ENCODE measurements at regions not wholly inside any gene's neighbourhood (a gene's known extent, or its start where the extent isn't known, plus 50 kb on each side); places are given as distances from the start of the nearest gene placed in this dataset.

DNA sequence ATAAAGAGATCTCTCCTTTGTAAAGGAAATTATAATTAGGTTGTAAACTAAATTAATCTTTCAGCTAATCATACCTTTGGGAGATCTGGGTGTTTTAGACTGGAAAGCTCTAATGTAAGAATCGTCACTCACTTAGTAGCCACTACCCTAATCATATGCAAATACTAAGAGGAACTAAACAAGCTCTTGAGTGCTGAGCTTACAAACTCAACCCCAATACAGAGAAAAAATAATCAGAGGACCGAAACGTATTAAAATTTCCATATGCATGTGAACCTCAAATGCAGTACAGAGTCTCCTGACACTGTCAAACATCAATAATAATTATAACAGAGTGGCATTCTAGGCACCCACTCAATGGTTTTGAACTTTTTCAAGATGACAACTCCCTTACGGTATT is 235.3 kb upstream of the FOXN3 start:
- intact Hi-C loops (cut with DNase I) = no loop called here
- no peak for ATAC-seq
- TF ChIP-seq, protein P1, sequence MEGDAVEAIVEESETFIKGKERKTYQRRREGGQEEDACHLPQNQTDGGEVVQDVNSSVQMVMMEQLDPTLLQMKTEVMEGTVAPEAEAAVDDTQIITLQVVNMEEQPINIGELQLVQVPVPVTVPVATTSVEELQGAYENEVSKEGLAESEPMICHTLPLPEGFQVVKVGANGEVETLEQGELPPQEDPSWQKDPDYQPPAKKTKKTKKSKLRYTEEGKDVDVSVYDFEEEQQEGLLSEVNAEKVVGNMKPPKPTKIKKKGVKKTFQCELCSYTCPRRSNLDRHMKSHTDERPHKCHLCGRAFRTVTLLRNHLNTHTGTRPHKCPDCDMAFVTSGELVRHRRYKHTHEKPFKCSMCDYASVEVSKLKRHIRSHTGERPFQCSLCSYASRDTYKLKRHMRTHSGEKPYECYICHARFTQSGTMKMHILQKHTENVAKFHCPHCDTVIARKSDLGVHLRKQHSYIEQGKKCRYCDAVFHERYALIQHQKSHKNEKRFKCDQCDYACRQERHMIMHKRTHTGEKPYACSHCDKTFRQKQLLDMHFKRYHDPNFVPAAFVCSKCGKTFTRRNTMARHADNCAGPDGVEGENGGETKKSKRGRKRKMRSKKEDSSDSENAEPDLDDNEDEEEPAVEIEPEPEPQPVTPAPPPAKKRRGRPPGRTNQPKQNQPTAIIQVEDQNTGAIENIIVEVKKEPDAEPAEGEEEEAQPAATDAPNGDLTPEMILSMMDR (IDR thresholded peaks at IDR 0.05) = no peak
- Histone ChIP-seq H3K4me3 (no peak overlapping the region), H3K36me3 (no peaks in the 10 kb centered on the region), H3K9me3 (no peaks in the 10 kb centered on the region), H3K27me3 (no peaks in the 10 kb centered on the region), H3K27ac (no peak overlapping the region), H3K4me1 (no peaks in the 10 kb centered on the region)
- DNase-seq = no peak

DNA sequence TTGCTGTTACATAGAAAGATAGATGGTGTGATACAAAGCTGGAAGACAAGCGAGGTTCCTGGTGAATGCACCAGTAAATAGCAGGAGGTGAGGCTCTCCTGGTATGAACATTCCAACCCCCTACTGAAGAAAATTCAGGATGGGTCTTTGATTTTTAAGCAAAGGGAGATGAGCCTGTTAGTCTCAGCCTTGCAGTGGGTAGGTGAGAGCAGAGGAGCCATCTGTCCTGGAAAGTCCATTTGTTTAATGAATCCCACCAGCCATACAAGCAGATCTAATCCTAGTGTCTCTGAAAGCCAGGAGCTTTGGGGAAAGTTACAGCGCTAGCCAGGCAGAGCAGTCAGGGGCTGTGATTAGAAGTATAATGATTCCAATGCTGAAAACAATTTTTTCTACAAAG is 234.8 kb upstream of the FOXN3 start:
- Histone ChIP-seq H3K27ac (no peak overlapping the region), H3K36me3 (no peaks in the 10 kb centered on the region), H3K4me3 (no peak overlapping the region), H3K27me3 (no peaks in the 10 kb centered on the region), H3K4me1 (no peaks in the 10 kb centered on the region), H3K9me3 (no peaks in the 10 kb centered on the region)
- DNase-seq = no peak
- ATAC-seq = no peak
- intact Hi-C loops (cut with DNase I) = no loop called here
- TF ChIP-seq, protein P1 (IDR thresholded peaks at IDR 0.05) = no peak

DNA sequence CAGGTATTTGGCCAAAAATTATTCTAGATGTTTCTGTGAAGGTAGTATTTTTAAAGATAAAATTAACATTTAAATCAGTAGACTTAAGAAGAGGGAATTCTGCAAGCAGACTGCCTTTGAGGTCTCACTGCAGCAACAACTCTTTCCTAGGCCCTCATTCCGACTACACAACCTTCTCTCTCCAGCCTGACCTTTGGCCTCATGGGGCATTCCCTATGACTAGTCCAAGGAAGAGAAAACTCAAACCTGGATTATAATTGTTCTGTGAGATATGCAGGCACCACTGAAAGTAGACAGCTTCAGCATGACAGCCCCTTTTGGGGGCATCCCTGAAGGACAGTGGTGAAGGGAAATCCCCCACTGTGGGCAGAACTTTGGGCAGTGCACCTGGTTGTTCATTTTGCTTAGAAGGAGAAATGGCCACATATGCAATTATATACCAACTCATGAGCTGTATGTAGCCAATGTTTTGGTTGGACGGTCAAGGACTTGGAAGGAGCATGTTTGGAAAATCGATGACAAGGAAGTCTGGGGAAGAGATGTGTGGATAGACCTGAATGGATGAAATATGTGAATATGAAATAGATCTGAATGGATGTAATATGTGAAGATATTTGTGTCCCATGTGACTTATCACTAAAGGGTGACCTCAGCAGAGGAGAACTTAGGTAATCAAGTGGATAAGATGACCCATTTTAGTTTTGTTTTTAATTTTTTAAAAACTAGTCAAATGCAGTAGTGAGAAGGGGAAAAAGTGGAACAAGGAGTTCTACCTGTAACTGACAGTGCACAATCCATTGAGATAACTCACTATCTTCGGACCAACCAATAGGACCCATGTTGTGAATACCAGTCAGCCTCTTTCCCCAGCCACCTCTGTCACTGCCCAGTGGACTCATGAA is 233.3 kb upstream of the FOXN3 start:
- TF ChIP-seq, protein P1 (IDR thresholded peaks at IDR 0.05) = no peak
- Histone ChIP-seq H3K9me3 (no peaks in the 10 kb centered on the region), H3K4me1 (no peaks in the 10 kb centered on the region), H3K27ac (no peak overlapping the region), H3K27me3 (no peaks in the 10 kb centered on the region), H3K36me3 (no peaks in the 10 kb centered on the region), H3K4me3 (no peak overlapping the region)
- DNase-seq = no peak
- no peak for ATAC-seq
- intact Hi-C loops (cut with DNase I) = no loop called here

DNA sequence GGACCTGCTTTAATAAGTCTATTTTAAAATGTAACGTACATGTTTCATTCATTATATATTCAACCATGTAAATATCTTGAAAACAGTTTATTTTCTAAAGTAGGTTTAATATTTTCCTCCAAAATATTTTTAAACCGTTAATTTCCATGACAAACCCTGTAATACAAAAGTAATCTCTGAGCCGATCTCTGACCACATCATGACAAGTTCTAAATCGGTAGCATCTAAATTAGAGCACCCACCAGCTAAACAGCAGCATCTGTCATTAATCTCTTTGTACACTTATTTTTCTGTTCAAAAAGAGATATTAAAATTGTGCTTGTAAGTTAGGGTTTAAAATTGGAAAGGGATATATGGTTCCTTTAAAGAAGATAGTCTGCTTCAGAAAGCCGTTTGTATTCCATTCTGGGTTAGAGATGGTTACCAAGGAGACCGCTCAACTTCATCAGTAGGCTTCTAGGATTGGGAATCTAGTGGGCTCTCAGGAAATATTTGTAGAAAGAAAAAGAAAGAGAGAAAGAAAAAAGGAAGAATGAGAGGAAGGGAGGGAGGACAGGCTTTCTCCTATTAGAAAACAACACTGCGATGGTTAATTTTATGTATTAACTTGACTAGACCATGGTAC is 232.5 kb upstream of the FOXN3 start:
- intact Hi-C loops (cut with DNase I) = no loop called here
- Histone ChIP-seq H3K4me3 (no peak overlapping the region), H3K9me3 (no peaks in the 10 kb centered on the region), H3K36me3 (no peaks in the 10 kb centered on the region), H3K27me3 (no peaks in the 10 kb centered on the region), H3K4me1 (no peaks in the 10 kb centered on the region), H3K27ac (no peak overlapping the region)
- TF ChIP-seq, protein P1 (IDR thresholded peaks at IDR 0.05) = no peak
- ATAC-seq = no peak
- no peak for DNase-seq

DNA sequence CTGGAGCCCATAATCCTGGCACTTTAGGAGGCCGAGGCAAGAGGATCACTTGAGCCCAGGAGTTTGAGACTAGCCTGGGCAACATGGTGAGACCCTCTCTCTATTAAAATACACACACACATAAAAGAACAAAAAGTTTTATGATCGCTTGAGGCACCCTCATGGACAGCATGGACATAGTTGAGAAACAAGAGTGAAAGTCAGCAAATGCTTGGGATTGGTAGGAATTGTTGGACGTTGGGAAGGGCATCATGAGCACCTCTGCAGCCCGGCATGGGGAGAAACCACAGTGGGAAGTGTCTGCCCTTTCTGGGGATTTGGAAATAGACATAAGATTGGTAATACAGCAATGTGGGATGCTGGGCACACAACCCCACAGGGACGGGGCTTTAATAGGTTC is 231.9 kb upstream of the FOXN3 start:
- H3K27me3 ChIP-seq = no peaks in the 10 kb centered on the region
- TF ChIP-seq, protein P1 (IDR thresholded peaks at IDR 0.05) = no peak

More for the DNA sequence above, 231.9 kb upstream of the FOXN3 start:
- intact Hi-C loops (cut with DNase I) = no loop called here
- DNase-seq (no peak), ATAC-seq (no peak)
- no peak overlapping the region for H3K27ac ChIP-seq
- no peaks in the 10 kb centered on the region for H3K4me1 ChIP-seq
- H3K9me3 ChIP-seq = no peaks in the 10 kb centered on the region
- no peak overlapping the region for H3K4me3 ChIP-seq
- no peaks in the 10 kb centered on the region for H3K36me3 ChIP-seq

Data from upper lobe of right lung (tissue), 1 donor.